ENCODE measurements at regions not wholly inside any gene's neighbourhood (a gene's known extent, or its start where the extent isn't known, plus 50 kb on each side); places are given as distances from the start of the nearest gene placed in this dataset.
"Not testable (repeated sequence)": the region's sequence is repeated elsewhere in the genome, so short reads cannot be mapped to it uniquely, and the experiment has no call there.

GRCh38 chr7:96778263-96778662 lies 68.6 kb upstream of the SEM1 start:
- TF ChIP-seq CTCF (IDR thresholded peaks at IDR 0.05; ENCODE audit: poor library complexity, severe bottlenecking), result peak; percentile 36
- H3K36me3 ChIP-seq (ENCODE audit: low read depth), result no peaks in the 10 kb centered on the region
- ATAC-seq (ENCODE audit: low read depth), result peak; percentile 49; the same call in 1 of the 3 replicates
- H3K27me3 ChIP-seq (ENCODE audit: insufficient read depth, poor library complexity, severe bottlenecking), result no peaks in the 10 kb centered on the region
- H3K4me1 ChIP-seq (ENCODE audit: insufficient read depth, poor library complexity, severe bottlenecking), result no peaks in the 10 kb centered on the region
- no peak overlapping the region for H3K4me3 ChIP-seq (ENCODE audit: severe bottlenecking)
- no peak for DNase-seq (ENCODE audit: low spot score)
- H3K9me3 ChIP-seq (ENCODE audit: severe bottlenecking), result no peaks in the 10 kb centered on the region
- no peak overlapping the region for H3K27ac ChIP-seq (ENCODE audit: poor library complexity, severe bottlenecking)

- no peak for DNase-seq (ENCODE audit: low spot score)
- TF ChIP-seq CTCF (IDR thresholded peaks at IDR 0.05; ENCODE audit: poor library complexity, severe bottlenecking), result no peak
- no peaks in the 10 kb centered on the region for H3K4me1 ChIP-seq (ENCODE audit: insufficient read depth, poor library complexity, severe bottlenecking)
- no peaks in the 10 kb centered on the region for H3K36me3 ChIP-seq (ENCODE audit: low read depth)
- no peaks in the 10 kb centered on the region for H3K27me3 ChIP-seq (ENCODE audit: insufficient read depth, poor library complexity, severe bottlenecking)
- H3K4me3 ChIP-seq (ENCODE audit: severe bottlenecking), result no peak overlapping the region
- no peak for ATAC-seq (ENCODE audit: low read depth)
- no peaks in the 10 kb centered on the region for H3K9me3 ChIP-seq (ENCODE audit: severe bottlenecking)
- H3K27ac ChIP-seq (ENCODE audit: poor library complexity, severe bottlenecking), result no peak overlapping the region
Observed at GRCh38 chr7:96781919-96782318, 72.3 kb upstream of the SEM1 start.

GRCh38 chr7:96782686-96783298 lies 73.1 kb upstream of the SEM1 start:
- H3K4me1 ChIP-seq (ENCODE audit: insufficient read depth, poor library complexity, severe bottlenecking); H3K9me3 ChIP-seq (ENCODE audit: severe bottlenecking); ATAC-seq (ENCODE audit: low read depth); H3K27ac ChIP-seq (ENCODE audit: poor library complexity, severe bottlenecking); H3K4me3 ChIP-seq (ENCODE audit: severe bottlenecking); DNase-seq (ENCODE audit: low spot score); H3K27me3 ChIP-seq (ENCODE audit: insufficient read depth, poor library complexity, severe bottlenecking); H3K36me3 ChIP-seq (ENCODE audit: low read depth): not testable (repeated sequence)

- TF ChIP-seq CTCF (IDR thresholded peaks at IDR 0.05; ENCODE audit: poor library complexity, severe bottlenecking), result no peak
- DNase-seq (ENCODE audit: low spot score) (no peak), ATAC-seq (ENCODE audit: low read depth) (no peak)
- Histone ChIP-seq H3K36me3 (ENCODE audit: low read depth) (no peaks in the 10 kb centered on the region), H3K4me1 (ENCODE audit: insufficient read depth, poor library complexity, severe bottlenecking) (no peaks in the 10 kb centered on the region), H3K27ac (ENCODE audit: poor library complexity, severe bottlenecking) (no peak overlapping the region), H3K27me3 (ENCODE audit: insufficient read depth, poor library complexity, severe bottlenecking) (no peaks in the 10 kb centered on the region), H3K9me3 (ENCODE audit: severe bottlenecking) (no peaks in the 10 kb centered on the region), H3K4me3 (ENCODE audit: severe bottlenecking) (no peak overlapping the region)
Observed at GRCh38 chr7:96784597-96784996, 75.0 kb upstream of the SEM1 start.

GRCh38 chr7:96786261-96786997 lies 76.8 kb upstream of the SEM1 start:
- Histone ChIP-seq H3K27ac (ENCODE audit: poor library complexity, severe bottlenecking) (no peak overlapping the region), H3K9me3 (ENCODE audit: severe bottlenecking) (no peaks in the 10 kb centered on the region), H3K36me3 (ENCODE audit: low read depth) (no peaks in the 10 kb centered on the region), H3K4me3 (ENCODE audit: severe bottlenecking) (no peak overlapping the region), H3K4me1 (ENCODE audit: insufficient read depth, poor library complexity, severe bottlenecking) (no peaks in the 10 kb centered on the region), H3K27me3 (ENCODE audit: insufficient read depth, poor library complexity, severe bottlenecking) (no peaks in the 10 kb centered on the region)
- ATAC-seq (ENCODE audit: low read depth), result no peak
- TF ChIP-seq CTCF (IDR thresholded peaks at IDR 0.05; ENCODE audit: poor library complexity, severe bottlenecking), result no peak
- DNase-seq (ENCODE audit: low spot score), result no peak
